ENCODE measurements at regions not wholly inside any gene's neighbourhood (a gene's known extent, or its start where the extent isn't known, plus 50 kb on each side); places are given as distances from the start of the nearest gene placed in this dataset.

DNA sequence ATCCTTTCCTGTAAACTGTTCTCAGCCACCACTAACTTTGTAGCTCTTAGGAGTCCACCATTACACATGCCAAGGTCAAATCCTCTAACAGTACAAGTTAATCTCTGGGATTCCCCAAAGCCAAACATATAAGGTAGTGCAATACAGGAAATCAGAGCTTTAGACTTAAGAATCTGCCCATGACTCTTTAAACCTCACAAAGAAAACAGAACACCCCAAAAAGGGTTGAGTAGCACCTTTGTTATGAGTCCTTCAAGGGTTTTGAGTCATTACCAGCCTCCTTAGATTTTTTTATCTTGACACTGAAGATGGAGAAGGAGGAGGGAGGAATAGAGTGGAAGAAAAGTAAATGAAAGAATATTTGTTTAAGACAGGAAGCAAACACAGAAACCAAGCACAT is 243.9 kb upstream of the SPANXN1 start:
- H3K4me1 Mint-ChIP-seq, result no peaks in the 10 kb centered on the region
- no peak for DNase-seq

More for the DNA sequence above, 243.9 kb upstream of the SPANXN1 start:
- Histone ChIP-seq H3K4ac (ENCODE audit: low read depth, low read length) (no peak overlapping the region), H2BK15ac (ENCODE audit: low read depth, low read length) (no peak overlapping the region), H4K5ac (ENCODE audit: insufficient read length, low read depth, low read length) (no peak overlapping the region), H3K27me3 (ENCODE audit: insufficient read depth, low read length) (no peaks in the 10 kb centered on the region), H3K23me2 (ENCODE audit: insufficient read length, low read depth, low read length, poor library complexity, severe bottlenecking) (no peaks in the 10 kb centered on the region), H2AK5ac (ENCODE audit: insufficient read length, low read length) (no peak overlapping the region), H3K27ac (ENCODE audit: insufficient read length, low read depth, low read length) (no peak overlapping the region), H3K23ac (ENCODE audit: insufficient read length, low read depth, low read length) (no peak overlapping the region), H3K14ac (ENCODE audit: insufficient read depth, low read length) (no peak overlapping the region), H2BK120ac (ENCODE audit: low read depth, low read length, poor library complexity, severe bottlenecking) (no peak overlapping the region), H2BK5ac (ENCODE audit: insufficient read length, low read length) (no peak overlapping the region), H3K18ac (ENCODE audit: insufficient read length, low read depth, low read length) (no peak overlapping the region), H3K4me2 (ENCODE audit: insufficient read depth, insufficient read length, low read length) (no peak overlapping the region), H3T11ph (ENCODE audit: low read length) (no peak overlapping the region), H2AFZ (ENCODE audit: low read length) (no peak overlapping the region), H3K4me1 (ENCODE audit: insufficient read depth, low read length) (no peaks in the 10 kb centered on the region), H3K79me1 (ENCODE audit: insufficient read depth, low read depth, low read length, poor library complexity, severe bottlenecking) (no peaks in the 10 kb centered on the region), H3K9ac (ENCODE audit: extremely low read depth, insufficient read length, low read length) (no peak overlapping the region), H2BK12ac (ENCODE audit: insufficient read length, low read depth, low read length) (no peak overlapping the region), H4K91ac (ENCODE audit: insufficient read length, low read depth, low read length) (no peak overlapping the region), H2BK20ac (ENCODE audit: low read depth, low read length, poor library complexity, severe bottlenecking) (no peak overlapping the region), H4K20me1 (ENCODE audit: control insufficient read depth, insufficient read depth, insufficient read length) (no peaks in the 10 kb centered on the region), H4K8ac (replicated peaks; ENCODE audit: insufficient read length, low read depth, low read length) (no peak overlapping the region), H3K79me2 (ENCODE audit: insufficient read depth, low read length) (no peaks in the 10 kb centered on the region), H3K56ac (ENCODE audit: insufficient read length, low read depth, low read length) (no peak overlapping the region), H3K9me3 (ENCODE audit: control insufficient read depth, low read depth, low read length) (peaks cover 11% of the 10 kb centered on the region)
- Mint-ChIP-seq H3K36me3 (ENCODE audit: insufficient read depth in 1 of 3, low read depth in 3 of 3) (no peaks in the 10 kb centered on the region), H3K27ac (no peak overlapping the region), H3K9me3 (peaks cover 58 to 62% of the 10 kb centered on the region in 2 experiments), H3K27me3 (ENCODE audit: low read depth) (no peaks in the 10 kb centered on the region), H3K4me3 (no peak overlapping the region)
- TF ChIP-seq, protein P1, sequence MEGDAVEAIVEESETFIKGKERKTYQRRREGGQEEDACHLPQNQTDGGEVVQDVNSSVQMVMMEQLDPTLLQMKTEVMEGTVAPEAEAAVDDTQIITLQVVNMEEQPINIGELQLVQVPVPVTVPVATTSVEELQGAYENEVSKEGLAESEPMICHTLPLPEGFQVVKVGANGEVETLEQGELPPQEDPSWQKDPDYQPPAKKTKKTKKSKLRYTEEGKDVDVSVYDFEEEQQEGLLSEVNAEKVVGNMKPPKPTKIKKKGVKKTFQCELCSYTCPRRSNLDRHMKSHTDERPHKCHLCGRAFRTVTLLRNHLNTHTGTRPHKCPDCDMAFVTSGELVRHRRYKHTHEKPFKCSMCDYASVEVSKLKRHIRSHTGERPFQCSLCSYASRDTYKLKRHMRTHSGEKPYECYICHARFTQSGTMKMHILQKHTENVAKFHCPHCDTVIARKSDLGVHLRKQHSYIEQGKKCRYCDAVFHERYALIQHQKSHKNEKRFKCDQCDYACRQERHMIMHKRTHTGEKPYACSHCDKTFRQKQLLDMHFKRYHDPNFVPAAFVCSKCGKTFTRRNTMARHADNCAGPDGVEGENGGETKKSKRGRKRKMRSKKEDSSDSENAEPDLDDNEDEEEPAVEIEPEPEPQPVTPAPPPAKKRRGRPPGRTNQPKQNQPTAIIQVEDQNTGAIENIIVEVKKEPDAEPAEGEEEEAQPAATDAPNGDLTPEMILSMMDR (conservative IDR thresholded peaks at IDR 0.05), result no peak

Measured in H9 (cell line).